ENCODE measurements at regions not wholly inside any gene's neighbourhood (a gene's known extent, or its start where the extent isn't known, plus 50 kb on each side); places are given as distances from the start of the nearest gene placed in this dataset.

GRCh38 chr5:107269256-107269655, 401.5 kb downstream of the EFNA5 start:
- H3K4me3 Mint-ChIP-seq, result no peak overlapping the region
- H3K4me1 Mint-ChIP-seq, result no peaks in the 10 kb centered on the region
- no peaks in the 10 kb centered on the region for H3K9me3 ChIP-seq (ENCODE audit: control insufficient read depth, low read length, poor library complexity, severe bottlenecking)
- no peaks in the 10 kb centered on the region for H3K36me3 Mint-ChIP-seq (ENCODE audit: low read depth)
- DNase-seq, result no peak
- ATAC-seq, result no peak
- no peaks in the 10 kb centered on the region for H3K27me3 Mint-ChIP-seq
- no peak overlapping the region for H3K27ac Mint-ChIP-seq

GRCh38 chr5:107268241-107268640, 402.5 kb downstream of the EFNA5 start:
- ATAC-seq, result no peak
- Mint-ChIP-seq H3K27me3 (no peaks in the 10 kb centered on the region), H3K4me1 (no peaks in the 10 kb centered on the region), H3K36me3 (ENCODE audit: low read depth) (no peaks in the 10 kb centered on the region), H3K4me3 (no peak overlapping the region), H3K27ac (no peak overlapping the region)
- H3K9me3 ChIP-seq (ENCODE audit: control insufficient read depth, low read length, poor library complexity, severe bottlenecking), result no peaks in the 10 kb centered on the region
- DNase-seq, result no peak

- ATAC-seq (no peak), DNase-seq (no peak)
- no peaks in the 10 kb centered on the region for H3K9me3 ChIP-seq (ENCODE audit: control insufficient read depth, low read length, poor library complexity, severe bottlenecking)
- H3K4me3 Mint-ChIP-seq, result no peak overlapping the region
- H3K27me3 Mint-ChIP-seq, result no peaks in the 10 kb centered on the region
- H3K27ac Mint-ChIP-seq, result no peak overlapping the region
- no peaks in the 10 kb centered on the region for H3K4me1 Mint-ChIP-seq
- H3K36me3 Mint-ChIP-seq (ENCODE audit: low read depth), result no peaks in the 10 kb centered on the region
Observed at GRCh38 chr5:107266100-107266499, 404.6 kb downstream of the EFNA5 start.

GRCh38 chr5:107265193-107265592, 405.5 kb downstream of the EFNA5 start:
- ATAC-seq, result no peak
- H3K4me1 Mint-ChIP-seq, result no peaks in the 10 kb centered on the region

GRCh38 chr5:107263387-107264018, 407.2 kb downstream of the EFNA5 start:
- Mint-ChIP-seq H3K4me3 (no peak overlapping the region), H3K36me3 (ENCODE audit: low read depth) (no peaks in the 10 kb centered on the region), H3K27ac (no peak overlapping the region), H3K27me3 (no peaks in the 10 kb centered on the region), H3K4me1 (no peaks in the 10 kb centered on the region)
- peak; percentile 81 for ATAC-seq
- H3K9me3 ChIP-seq (ENCODE audit: control insufficient read depth, low read length, poor library complexity, severe bottlenecking), result no peaks in the 10 kb centered on the region
- DNase-seq, result no peak

More at GRCh38 chr5:107265193-107265592, 405.5 kb downstream of the EFNA5 start:
- no peaks in the 10 kb centered on the region for H3K9me3 ChIP-seq (ENCODE audit: control insufficient read depth, low read length, poor library complexity, severe bottlenecking)
- Mint-ChIP-seq H3K27me3 (no peaks in the 10 kb centered on the region), H3K27ac (no peak overlapping the region), H3K4me3 (no peak overlapping the region), H3K36me3 (ENCODE audit: low read depth) (no peaks in the 10 kb centered on the region)
- no peak for DNase-seq

- no peak for DNase-seq
- no peak overlapping the region for H3K27ac Mint-ChIP-seq
- no peaks in the 10 kb centered on the region for H3K27me3 Mint-ChIP-seq
- ATAC-seq, result no peak
- H3K9me3 ChIP-seq (ENCODE audit: control insufficient read depth, low read length, poor library complexity, severe bottlenecking), result no peaks in the 10 kb centered on the region
- H3K4me1 Mint-ChIP-seq, result no peaks in the 10 kb centered on the region
- no peaks in the 10 kb centered on the region for H3K36me3 Mint-ChIP-seq (ENCODE audit: low read depth)
- H3K4me3 Mint-ChIP-seq, result no peak overlapping the region
Observed at GRCh38 chr5:107257885-107258520, 412.7 kb downstream of the EFNA5 start.

- Mint-ChIP-seq H3K27me3 (no peaks in the 10 kb centered on the region), H3K4me1 (no peaks in the 10 kb centered on the region), H3K4me3 (no peak overlapping the region), H3K36me3 (ENCODE audit: low read depth) (no peaks in the 10 kb centered on the region), H3K27ac (no peak overlapping the region)
- H3K9me3 ChIP-seq (ENCODE audit: control insufficient read depth, low read length, poor library complexity, severe bottlenecking), result no peaks in the 10 kb centered on the region
- DNase-seq (no peak), ATAC-seq (no peak)
Observed at GRCh38 chr5:107254902-107255234, 415.9 kb downstream of the EFNA5 start.

GRCh38 chr5:107254214-107254901, 416.4 kb downstream of the EFNA5 start:
- Mint-ChIP-seq H3K4me3 (no peak overlapping the region), H3K27ac (no peak overlapping the region), H3K36me3 (ENCODE audit: low read depth) (no peaks in the 10 kb centered on the region), H3K27me3 (no peaks in the 10 kb centered on the region), H3K4me1 (no peaks in the 10 kb centered on the region)
- ATAC-seq, result no peak
- H3K9me3 ChIP-seq (ENCODE audit: control insufficient read depth, low read length, poor library complexity, severe bottlenecking), result no peaks in the 10 kb centered on the region
- no peak for DNase-seq

GRCh38 chr5:107253246-107253645, 417.5 kb downstream of the EFNA5 start:
- no peak for DNase-seq
- no peaks in the 10 kb centered on the region for H3K4me1 Mint-ChIP-seq
- H3K9me3 ChIP-seq (ENCODE audit: control insufficient read depth, low read length, poor library complexity, severe bottlenecking), result no peaks in the 10 kb centered on the region
- H3K27ac Mint-ChIP-seq, result no peak overlapping the region
- H3K36me3 Mint-ChIP-seq (ENCODE audit: low read depth), result no peaks in the 10 kb centered on the region
- H3K4me3 Mint-ChIP-seq, result no peak overlapping the region
- no peaks in the 10 kb centered on the region for H3K27me3 Mint-ChIP-seq
- ATAC-seq, result no peak

GRCh38 chr5:107251151-107251550, 419.6 kb downstream of the EFNA5 start:
- Mint-ChIP-seq H3K27me3 (no peaks in the 10 kb centered on the region), H3K4me3 (no peak overlapping the region), H3K4me1 (no peaks in the 10 kb centered on the region), H3K36me3 (ENCODE audit: low read depth) (no peaks in the 10 kb centered on the region), H3K27ac (no peak overlapping the region)
- ATAC-seq (no peak), DNase-seq (no peak)
- no peaks in the 10 kb centered on the region for H3K9me3 ChIP-seq (ENCODE audit: control insufficient read depth, low read length, poor library complexity, severe bottlenecking)

GRCh38 chr5:107248066-107248695, 422.6 kb downstream of the EFNA5 start:
- no peaks in the 10 kb centered on the region for H3K27me3 Mint-ChIP-seq
- H3K4me1 Mint-ChIP-seq, result no peaks in the 10 kb centered on the region
- DNase-seq (peak in 1 of 3 donors; percentile 16), ATAC-seq (no peak)
- no peak overlapping the region for H3K4me3 Mint-ChIP-seq
- H3K9me3 ChIP-seq (ENCODE audit: control insufficient read depth, low read length, poor library complexity, severe bottlenecking), result no peaks in the 10 kb centered on the region
- H3K27ac Mint-ChIP-seq, result no peak overlapping the region
- H3K36me3 Mint-ChIP-seq (ENCODE audit: low read depth), result no peaks in the 10 kb centered on the region

- H3K27me3 Mint-ChIP-seq, result no peaks in the 10 kb centered on the region
- no peaks in the 10 kb centered on the region for H3K36me3 Mint-ChIP-seq (ENCODE audit: low read depth)
- no peak overlapping the region for H3K27ac Mint-ChIP-seq
- no peaks in the 10 kb centered on the region for H3K4me1 Mint-ChIP-seq
- no peak for DNase-seq
- no peaks in the 10 kb centered on the region for H3K9me3 ChIP-seq (ENCODE audit: control insufficient read depth, low read length, poor library complexity, severe bottlenecking)
- ATAC-seq, result no peak
- no peak overlapping the region for H3K4me3 Mint-ChIP-seq
Observed at GRCh38 chr5:107247427-107247826, 423.3 kb downstream of the EFNA5 start.

GRCh38 chr5:107243220-107243579, 427.5 kb downstream of the EFNA5 start:
- no peaks in the 10 kb centered on the region for H3K4me1 Mint-ChIP-seq
- ATAC-seq (no peak), DNase-seq (no peak)
- H3K27me3 Mint-ChIP-seq, result no peaks in the 10 kb centered on the region
- no peak overlapping the region for H3K4me3 Mint-ChIP-seq
- H3K36me3 Mint-ChIP-seq (ENCODE audit: low read depth), result no peaks in the 10 kb centered on the region
- H3K27ac Mint-ChIP-seq, result no peak overlapping the region
- no peaks in the 10 kb centered on the region for H3K9me3 ChIP-seq (ENCODE audit: control insufficient read depth, low read length, poor library complexity, severe bottlenecking)
